Activated CD8-positive, alpha-beta T cell treated with anti-CD3 and anti-CD28 coated beads for 36 hours (primary cell): ENCODE measurements at regions not wholly inside any gene's neighbourhood (a gene's known extent, or its start where the extent isn't known, plus 50 kb on each side); places are given as distances from the start of the nearest gene placed in this dataset.

ENCODE experiments used
- ATAC-seq: fragments of 200-7000 bp; cut with Tn5 transposase; one replicate; pipeline ENCODE4 v1.10.0; 2021; ENCODE audit warnings: mild to moderate bottlenecking, moderate library complexity
- CTCF ChIA-PET: fragments of 350-600 bp; sonication (Branson Sonifier 250); formaldehyde crosslinking; loops from one replicate; lab custom pipeline; 2021; ENCODE audit warnings: antibody characterized with exemption; lab: Charles Lee
- POLR2A ChIA-PET: fragments of 350-600 bp; sonication (Branson Sonifier 250); formaldehyde crosslinking; loops from one replicate; lab custom pipeline; 2021; ENCODE audit warnings: antibody characterized with exemption; lab: Charles Lee
- DNase-seq: peaks from one replicate; pipeline ENCODE4 v3.0.0-alpha.2; 2020
- H3K27ac Mint-ChIP-seq: one replicate; pipeline ENCODE4 v1.8.0; 2021; ENCODE audit warnings: mild to moderate bottlenecking, mixed read lengths
- H3K27me3 Mint-ChIP-seq: one replicate; pipeline ENCODE4 v1.8.0; 2021; ENCODE audit warnings: mixed read lengths
- H3K36me3 Mint-ChIP-seq: one replicate; pipeline ENCODE4 v1.8.0; 2021; ENCODE audit warnings: low read depth, mixed read lengths
- H3K4me1 Mint-ChIP-seq: one replicate; pipeline ENCODE4 v1.8.0; 2021; ENCODE audit warnings: low read depth, mixed read lengths
- H3K4me3 Mint-ChIP-seq: one replicate; pipeline ENCODE4 v1.8.0; 2021; ENCODE audit warnings: mild to moderate bottlenecking, moderate library complexity, mixed read lengths
- H3K9me3 Mint-ChIP-seq: one replicate; pipeline ENCODE4 v1.8.0; 2021; ENCODE audit warnings: mixed read lengths
- intact Hi-C: fragments of 100-400 bp; cut with micrococcal nuclease; formaldehyde crosslinking; loops from one replicate; pipeline ENCODE4 v1.10.0; 2022
- TF ChIP-seq, protein P1 (sequence below): fragments of 200-600 bp; IDR thresholded peaks from one replicate; pipeline ENCODE4 v1.8.0; 2022; ENCODE audit warnings: antibody characterized with exemption, mild to moderate bottlenecking

DNA sequence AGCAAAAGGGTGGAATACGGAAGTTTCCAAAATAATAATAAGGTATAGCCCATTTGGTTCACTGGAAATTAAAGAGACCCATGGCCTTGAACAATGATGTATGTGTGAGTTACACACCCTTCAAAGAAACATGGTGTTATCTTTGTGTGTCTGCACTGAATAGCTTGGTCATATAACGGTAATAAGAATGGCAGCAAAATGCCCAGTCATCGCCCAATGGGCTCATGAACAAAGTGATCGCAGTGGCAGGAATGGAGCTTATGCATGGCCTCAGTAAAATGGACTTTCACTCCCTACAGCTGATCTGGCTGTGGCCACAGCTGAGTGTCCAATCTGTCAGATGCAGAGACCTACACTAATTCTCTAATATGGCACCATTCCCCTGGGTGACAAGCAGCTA is 201.3 kb downstream of the RPIA start:
- Mint-ChIP-seq H3K27ac (no peak overlapping the region), H3K4me1 (no peaks in the 10 kb centered on the region), H3K36me3 (no peaks in the 10 kb centered on the region), H3K27me3 (peaks cover 7% of the 10 kb centered on the region), H3K4me3 (no peak overlapping the region), H3K9me3 (no peaks in the 10 kb centered on the region)
- DNase-seq (no peak), ATAC-seq (no peak)
- TF ChIP-seq, protein P1, sequence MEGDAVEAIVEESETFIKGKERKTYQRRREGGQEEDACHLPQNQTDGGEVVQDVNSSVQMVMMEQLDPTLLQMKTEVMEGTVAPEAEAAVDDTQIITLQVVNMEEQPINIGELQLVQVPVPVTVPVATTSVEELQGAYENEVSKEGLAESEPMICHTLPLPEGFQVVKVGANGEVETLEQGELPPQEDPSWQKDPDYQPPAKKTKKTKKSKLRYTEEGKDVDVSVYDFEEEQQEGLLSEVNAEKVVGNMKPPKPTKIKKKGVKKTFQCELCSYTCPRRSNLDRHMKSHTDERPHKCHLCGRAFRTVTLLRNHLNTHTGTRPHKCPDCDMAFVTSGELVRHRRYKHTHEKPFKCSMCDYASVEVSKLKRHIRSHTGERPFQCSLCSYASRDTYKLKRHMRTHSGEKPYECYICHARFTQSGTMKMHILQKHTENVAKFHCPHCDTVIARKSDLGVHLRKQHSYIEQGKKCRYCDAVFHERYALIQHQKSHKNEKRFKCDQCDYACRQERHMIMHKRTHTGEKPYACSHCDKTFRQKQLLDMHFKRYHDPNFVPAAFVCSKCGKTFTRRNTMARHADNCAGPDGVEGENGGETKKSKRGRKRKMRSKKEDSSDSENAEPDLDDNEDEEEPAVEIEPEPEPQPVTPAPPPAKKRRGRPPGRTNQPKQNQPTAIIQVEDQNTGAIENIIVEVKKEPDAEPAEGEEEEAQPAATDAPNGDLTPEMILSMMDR: no peak
- ChIA-PET POLR2A (no interaction called here), CTCF (interaction anchor here (0.7 to 6.9 kb wide), 5 partner anchors 11 to 62 kb away, joined by 3 to 41 read pairs (median 5); no protein-coding TSS in a partner anchor)
- intact Hi-C loops: no loop called here

DNA sequence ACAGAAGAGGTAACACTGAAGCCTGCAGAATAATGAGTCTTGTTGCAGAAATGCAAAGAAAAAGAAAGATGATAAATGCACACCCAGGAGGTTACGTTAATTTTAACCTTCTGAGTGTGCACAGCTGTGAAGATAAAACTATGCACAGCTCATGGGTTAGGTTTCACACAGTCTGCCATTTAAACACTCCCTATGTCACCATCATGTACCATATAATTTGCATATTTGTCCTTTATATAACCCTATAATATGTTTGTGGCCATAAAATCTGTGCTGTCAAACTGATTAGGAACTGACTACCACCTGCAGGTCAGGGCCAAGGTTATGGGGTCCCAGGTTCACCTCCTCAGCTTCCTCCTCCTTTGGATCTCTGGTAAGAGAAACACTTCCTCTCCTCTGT is 205.5 kb downstream of the RPIA start:
- ChIA-PET CTCF (interaction anchor here (1.4 to 6.9 kb wide), 2 partner anchors 15 to 17 kb away, joined by 3 to 41 read pairs; no protein-coding TSS in a partner anchor), POLR2A (no interaction called here)
- Mint-ChIP-seq H3K27ac (no peak overlapping the region), H3K4me1 (no peaks in the 10 kb centered on the region), H3K36me3 (no peaks in the 10 kb centered on the region), H3K27me3 (peaks cover 7% of the 10 kb centered on the region), H3K4me3 (no peak overlapping the region), H3K9me3 (no peaks in the 10 kb centered on the region)
- TF ChIP-seq, protein P1: no peak
- no peak for ATAC-seq
- intact Hi-C loops: no loop called here
- DNase-seq: no peak

DNA sequence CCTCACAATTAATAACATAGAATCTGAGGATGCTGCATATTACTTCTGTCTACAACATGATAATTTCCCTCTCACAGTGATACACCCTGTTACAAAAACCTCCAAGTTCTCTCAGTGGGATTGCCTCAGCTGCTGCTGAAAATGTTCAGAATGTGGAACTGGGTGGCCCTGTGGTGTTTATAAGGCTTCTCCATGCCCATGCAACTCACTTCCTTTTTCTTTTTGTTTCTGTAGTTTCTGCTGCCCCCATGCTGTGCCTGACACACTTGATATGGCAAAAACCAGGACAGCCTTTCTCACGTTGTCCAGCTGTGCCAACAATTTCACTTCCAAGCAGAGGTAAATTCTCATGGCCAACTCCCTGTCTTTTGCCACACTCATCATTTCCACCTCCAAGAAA is 206.2 kb downstream of the RPIA start:
- Mint-ChIP-seq H3K9me3 (no peaks in the 10 kb centered on the region), H3K4me3 (no peak overlapping the region), H3K27me3 (peaks cover 8% of the 10 kb centered on the region), H3K4me1 (no peaks in the 10 kb centered on the region), H3K36me3 (no peaks in the 10 kb centered on the region), H3K27ac (no peak overlapping the region)
- ChIA-PET POLR2A (no interaction called here), CTCF (interaction anchor here (1.4 to 6.9 kb wide), 2 partner anchors 15 to 18 kb away, joined by 3 to 41 read pairs; no protein-coding TSS in a partner anchor)
- intact Hi-C loops: no loop called here
- DNase-seq (no peak), ATAC-seq (no peak)
- TF ChIP-seq, protein P1: no peak

DNA sequence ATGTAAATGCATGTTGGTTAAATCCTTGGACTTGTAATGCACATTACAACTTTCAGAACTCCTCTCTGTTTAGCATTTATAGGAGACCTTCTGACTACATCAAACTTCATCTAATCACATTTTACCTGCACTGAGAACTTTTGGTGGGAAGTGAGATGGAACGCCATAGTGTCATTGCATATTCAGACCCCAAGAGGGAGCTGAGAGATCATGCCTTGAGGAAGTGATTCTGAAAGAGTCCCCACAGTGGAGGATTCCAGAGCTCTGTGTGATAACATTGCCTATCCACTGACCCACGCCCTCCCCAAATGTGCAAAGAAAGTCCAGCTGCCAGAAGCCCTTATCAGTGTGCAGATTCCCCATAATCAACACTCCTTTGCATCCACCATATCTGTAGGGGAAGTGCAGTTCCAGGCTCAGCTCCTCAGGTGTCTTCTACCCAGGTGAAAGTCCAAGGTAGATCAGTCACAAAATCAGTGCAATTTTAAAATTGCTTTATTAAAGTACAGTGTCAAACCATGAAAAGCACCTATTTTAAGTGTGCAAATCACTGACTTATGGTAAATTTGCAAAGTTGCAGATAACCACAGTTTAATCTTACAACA is 212.4 kb downstream of the RPIA start:
- TF ChIP-seq, protein P1: peak; percentile 76
- H3K27ac Mint-ChIP-seq: no peak overlapping the region
- H3K9me3 Mint-ChIP-seq: no peaks in the 10 kb centered on the region
- peaks cover 11% of the 10 kb centered on the region for H3K27me3 Mint-ChIP-seq
- no peaks in the 10 kb centered on the region for H3K4me1 Mint-ChIP-seq
- H3K36me3 Mint-ChIP-seq: no peaks in the 10 kb centered on the region
- DNase-seq (peak; percentile 11), ATAC-seq (peak; percentile 66)
- no peak overlapping the region for H3K4me3 Mint-ChIP-seq
- ChIA-PET CTCF (interaction anchor here (0.6 to 1.4 kb wide), 12 partner anchors 8 to 166 kb away, joined by 3 to 6 read pairs (median 5); no protein-coding TSS in a partner anchor), POLR2A (no interaction called here)
- intact Hi-C loops: no loop called here

DNA sequence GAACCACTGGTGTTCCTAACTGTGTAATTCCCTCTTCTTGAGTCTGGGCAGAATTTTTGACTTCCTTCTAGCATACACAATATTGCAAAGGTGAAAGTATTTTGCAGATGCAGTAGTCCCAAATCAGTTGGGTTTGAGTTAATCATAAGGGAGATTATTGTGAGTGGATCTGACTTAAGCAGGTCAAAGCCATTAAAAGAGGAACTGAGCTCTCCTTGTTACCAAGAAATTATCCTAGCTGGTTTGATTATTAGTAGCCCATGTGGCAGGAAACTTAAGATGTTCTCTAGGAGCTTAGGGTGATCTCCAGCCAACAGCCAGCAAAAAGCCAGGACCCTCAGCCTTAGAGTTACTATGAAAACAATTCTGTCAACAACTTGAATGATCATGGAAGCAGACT is 221.8 kb downstream of the RPIA start:
- DNase-seq (no peak), ATAC-seq (no peak)
- H3K4me1 Mint-ChIP-seq: no peaks in the 10 kb centered on the region
- CTCF ChIA-PET: no interaction called here
- no peaks in the 10 kb centered on the region for H3K36me3 Mint-ChIP-seq
- POLR2A ChIA-PET: no interaction called here
- intact Hi-C loops: no loop called here
- H3K4me3 Mint-ChIP-seq: no peak overlapping the region
- TF ChIP-seq, protein P1: no peak
- peaks cover 7% of the 10 kb centered on the region for H3K27me3 Mint-ChIP-seq
- H3K27ac Mint-ChIP-seq: no peak overlapping the region
- no peaks in the 10 kb centered on the region for H3K9me3 Mint-ChIP-seq
